GM12875 (cell line): ENCODE measurements at regions not wholly inside any gene's neighbourhood (a gene's known extent, or its start where the extent isn't known, plus 50 kb on each side); places are given as distances from the start of the nearest gene placed in this dataset.

Source experiments
- H3K4me3 ChIP-seq: one replicate; pipeline ENCODE4 v1.5.1; 2011; ENCODE audit warnings: low read depth, low read length, control low read depth
- CTCF ChIP-seq: IDR thresholded peaks from 2 replicates; pipeline ENCODE4 v1.5.1; 2011; ENCODE audit warnings: low read depth, mild to moderate bottlenecking, control low read depth, inconsistent platforms, low read length, moderate library complexity, borderline replicate concordance; ENCODE audit not compliant: insufficient read depth

DNA sequence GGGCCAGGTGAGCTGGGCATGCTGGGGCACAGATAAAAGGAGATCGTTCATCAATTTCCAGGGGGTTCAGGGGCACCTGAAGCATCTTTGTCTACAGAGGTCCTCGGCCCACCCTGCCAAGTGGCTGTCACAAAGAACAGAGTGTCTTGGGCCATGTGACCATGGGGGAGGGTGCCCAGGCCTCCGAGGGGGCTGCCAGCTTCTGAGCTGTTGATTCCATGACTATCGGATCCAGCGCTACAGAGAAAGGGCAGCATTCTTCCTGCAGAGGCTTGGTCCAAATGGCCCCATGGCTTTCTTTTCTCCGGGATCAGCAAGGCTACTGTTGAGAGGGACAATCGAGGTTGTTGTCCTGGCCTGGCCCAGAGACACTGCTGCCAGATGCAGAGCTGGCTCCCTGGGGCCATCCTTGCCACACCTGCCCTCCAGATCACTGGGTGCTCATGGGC, 289.2 kb downstream of the ZSWIM6 start:
- TF ChIP-seq CTCF = no peak
- no peak overlapping the region for H3K4me3 ChIP-seq

DNA sequence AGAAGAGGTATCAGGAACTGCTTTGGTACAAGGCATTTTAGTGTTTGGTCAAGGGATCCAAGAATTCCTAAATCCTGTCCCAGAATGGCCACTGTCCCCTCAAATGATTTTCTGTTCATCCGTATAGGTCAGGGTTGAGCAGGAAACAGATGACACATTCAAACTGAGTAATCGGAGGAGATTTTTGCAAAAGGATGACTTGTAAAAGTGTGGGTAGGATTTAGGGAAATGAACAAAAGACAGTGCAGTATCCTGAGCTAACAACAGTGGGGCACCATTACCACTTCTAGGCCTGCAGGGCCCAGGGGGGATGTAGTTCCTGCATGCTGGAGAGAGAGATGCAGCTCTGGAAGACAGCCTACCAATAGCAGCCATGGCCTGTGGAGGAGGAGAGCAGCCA, 290.1 kb downstream of the ZSWIM6 start:
- no peak overlapping the region for H3K4me3 ChIP-seq
- no peak for TF ChIP-seq CTCF

DNA sequence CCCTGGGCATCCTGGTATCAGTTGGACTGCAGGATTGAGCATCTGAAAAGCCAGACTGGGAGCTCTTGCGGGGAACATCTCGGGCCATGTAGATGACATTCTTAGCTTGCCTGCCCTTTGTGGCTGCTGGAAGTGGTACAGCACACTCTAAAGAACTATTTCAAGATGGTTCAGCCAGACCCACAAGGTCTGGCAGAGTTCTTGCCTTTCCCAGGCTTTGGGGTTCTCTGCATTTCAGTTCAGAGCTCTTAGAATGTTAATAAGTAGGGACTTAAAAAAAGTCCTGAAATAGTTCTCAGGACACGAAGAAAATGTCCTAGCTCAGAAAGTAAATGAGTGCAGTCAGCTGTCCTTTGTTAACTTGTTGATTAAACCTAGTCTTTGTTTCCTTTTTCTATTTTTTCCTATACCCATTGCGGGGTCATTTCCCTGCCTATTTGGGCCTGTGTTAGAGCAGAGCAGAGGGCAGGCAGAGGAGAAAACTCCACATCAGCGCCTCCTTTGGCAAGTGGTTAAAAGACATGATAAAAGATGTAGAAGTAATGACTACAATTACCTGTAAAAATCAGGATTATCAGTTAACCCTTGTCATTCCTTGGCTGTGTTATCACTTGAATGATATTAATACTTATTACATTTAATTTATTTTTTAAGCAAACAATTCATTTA, 291.5 kb downstream of the ZSWIM6 start:
- H3K4me3 ChIP-seq = no peak overlapping the region
- no peak; the same call in 1 of the 2 replicates for TF ChIP-seq CTCF

GRCh38 chr5:61624553-61625136, 292.6 kb downstream of the ZSWIM6 start:
- H3K4me3 ChIP-seq = no peak overlapping the region
- TF ChIP-seq CTCF = no peak

DNA sequence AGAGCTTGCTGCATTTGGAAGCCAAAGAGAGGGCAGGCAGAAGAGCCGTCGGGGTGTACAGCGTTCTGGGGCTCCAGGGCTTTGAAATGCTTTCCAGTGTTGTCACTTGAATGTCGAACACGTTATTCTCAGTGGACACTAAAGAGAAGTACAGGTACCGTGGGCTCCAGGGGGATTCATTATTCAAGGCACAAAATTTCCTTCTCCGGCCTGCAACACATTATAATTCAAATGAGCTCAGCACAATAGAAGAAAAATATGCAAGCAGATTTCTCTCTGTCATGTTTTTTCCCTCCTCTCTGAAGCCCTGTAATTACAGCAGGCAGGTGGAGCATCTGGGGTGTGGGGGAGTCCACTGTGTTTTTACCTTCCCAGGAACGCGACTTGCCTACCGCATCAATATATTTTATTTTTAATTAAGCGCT, 293.1 kb downstream of the ZSWIM6 start:
- H3K4me3 ChIP-seq = no peak overlapping the region
- no peak for TF ChIP-seq CTCF

- TF ChIP-seq CTCF = no peak
Observed at GRCh38 chr5:61625681-61626621, 293.9 kb downstream of the ZSWIM6 start.

More at GRCh38 chr5:61625681-61626621, 293.9 kb downstream of the ZSWIM6 start:
- peak overlapping the region; percentile 55 for H3K4me3 ChIP-seq
